SK-N-MC (cell line): ENCODE measurements at regions not wholly inside any gene's neighbourhood (a gene's known extent, or its start where the extent isn't known, plus 50 kb on each side); places are given as distances from the start of the nearest gene placed in this dataset.

Source experiments
- EZH2 ChIP-seq: fragments of 200-600 bp; sonication (generic); IDR thresholded peaks from one replicate; pipeline ENCODE4 v1.6.1; 2017; ENCODE audit warnings: antibody characterized with exemption
- FOXP2 ChIP-seq: optimal IDR thresholded peaks from 2 replicates; pipeline ENCODE3; 2011; ENCODE audit warnings: mild to moderate bottlenecking, moderate library complexity; ENCODE audit not compliant: insufficient read depth; ENCODE audit errors: extremely low read length, control extremely low read depth
- POLR2AphosphoS5 ChIP-seq: IDR thresholded peaks from 2 replicates; pipeline ENCODE4 v1.6.1; 2012; ENCODE audit warnings: mild to moderate bottlenecking, low read depth, low read length, borderline replicate concordance

DNA sequence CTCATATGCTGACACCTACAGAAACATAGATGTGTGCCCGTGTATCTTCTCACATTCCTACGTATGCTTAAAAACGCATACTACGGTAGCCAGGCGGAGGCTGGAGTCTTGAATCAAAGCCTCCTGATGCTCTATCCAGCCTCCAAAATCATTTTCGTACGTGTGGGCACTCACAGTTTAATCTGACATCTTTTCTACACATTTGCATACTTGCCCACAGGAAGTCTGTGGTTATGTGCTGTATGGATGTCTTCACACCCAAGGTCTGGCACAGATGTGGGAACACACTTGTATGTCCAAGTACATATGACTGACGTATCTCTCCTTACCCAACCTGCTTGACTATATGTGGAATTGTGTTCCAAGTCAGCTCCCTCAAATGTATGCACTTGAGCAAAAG, 561.8 kb upstream of the CADM1 start:
- TF ChIP-seq POLR2AphosphoS5 = no peak
- TF ChIP-seq EZH2 = no peak
- TF ChIP-seq FOXP2 = no peak
